ENCODE measurements at regions not wholly inside any gene's neighbourhood (a gene's known extent, or its start where the extent isn't known, plus 50 kb on each side); places are given as distances from the start of the nearest gene placed in this dataset.

DNA sequence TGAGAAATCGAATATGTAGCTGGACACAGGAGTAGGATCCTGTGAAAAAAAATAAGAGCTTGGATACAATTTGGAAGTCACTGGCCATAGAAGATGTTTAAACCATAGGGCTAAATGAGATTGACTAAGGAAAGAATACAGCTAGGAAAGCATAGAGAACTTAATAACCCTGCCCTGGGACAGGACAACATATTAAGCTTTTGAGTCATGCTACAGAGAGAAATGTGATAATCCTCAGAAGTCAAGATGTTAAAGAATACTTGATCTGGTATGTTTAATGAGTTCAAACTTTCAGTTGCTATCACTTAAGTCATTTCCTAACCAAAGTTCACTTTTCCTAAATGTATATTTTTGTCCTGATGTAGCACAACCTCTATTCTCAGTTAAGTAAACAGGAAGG is 154.6 kb upstream of the TSHZ2 start:
- DNase-seq = no peak

DNA sequence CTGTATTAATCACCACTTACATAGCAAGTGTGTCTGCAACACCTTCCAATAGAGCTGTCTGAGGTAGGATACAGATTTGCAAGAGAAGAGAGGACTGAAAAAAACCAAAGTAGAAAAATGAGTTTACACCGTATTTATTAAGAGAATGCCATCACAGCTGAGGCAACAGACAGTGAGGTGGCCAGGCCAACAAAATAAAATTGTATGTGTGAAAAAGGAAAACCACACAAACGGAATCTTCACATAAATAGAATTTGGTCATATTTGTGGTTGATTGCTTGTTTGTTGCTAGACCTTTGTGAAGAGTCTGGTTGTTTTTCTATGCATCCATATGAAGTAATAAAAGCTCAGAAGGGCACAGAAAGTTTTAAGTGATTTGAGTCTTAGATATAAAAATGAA is 157.8 kb upstream of the TSHZ2 start:
- DNase-seq = no peak

DNA sequence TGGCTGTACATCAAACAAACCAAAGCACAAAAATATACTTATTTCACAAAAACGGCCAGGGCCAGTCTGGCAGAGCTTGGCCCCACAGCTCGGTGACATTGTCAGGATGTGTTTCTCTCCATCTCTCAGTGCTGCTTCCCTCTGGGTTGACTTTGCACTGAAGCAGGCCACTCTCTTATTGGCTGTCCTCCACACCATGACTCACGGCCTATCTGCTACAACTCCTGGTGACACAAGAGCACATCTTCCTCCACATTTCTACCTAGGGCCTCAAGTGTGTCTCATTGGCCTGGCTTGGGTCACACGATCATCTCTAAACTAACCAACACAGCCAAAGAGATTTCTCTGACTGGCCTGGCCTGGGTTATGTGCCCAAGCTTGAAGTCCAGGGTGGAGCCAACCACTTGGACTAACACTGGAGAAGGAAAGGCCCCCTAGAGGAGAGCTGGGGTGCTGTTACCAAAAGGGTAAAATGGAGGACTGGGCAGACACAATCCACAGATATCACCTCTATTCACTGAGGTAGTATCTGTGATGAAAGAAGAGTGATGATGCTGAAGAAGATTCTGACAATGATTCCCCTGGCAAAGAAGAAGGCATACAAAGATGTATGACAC is 159.8 kb upstream of the TSHZ2 start:
- DNase-seq = no peak

DNA sequence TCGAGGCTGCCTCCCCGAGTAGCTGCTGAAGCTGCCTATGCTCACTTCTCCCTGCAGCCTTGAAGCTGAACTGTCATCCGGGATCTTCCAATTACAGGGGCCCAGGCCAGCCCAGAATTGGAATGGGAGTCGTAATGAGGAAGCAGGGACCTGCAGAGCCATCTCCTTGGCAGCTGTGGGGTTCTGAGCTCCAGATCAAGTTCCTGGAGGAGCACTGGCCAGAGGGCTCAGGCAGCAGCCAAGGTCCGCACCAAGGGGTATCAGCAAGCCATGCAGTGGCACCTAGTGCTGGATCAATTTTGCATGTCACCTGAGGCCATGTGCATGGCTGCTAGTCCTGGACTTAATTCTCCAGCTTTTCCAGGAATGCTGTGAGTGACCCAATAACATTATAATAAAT is 163.2 kb upstream of the TSHZ2 start:
- DNase-seq = no peak

DNA sequence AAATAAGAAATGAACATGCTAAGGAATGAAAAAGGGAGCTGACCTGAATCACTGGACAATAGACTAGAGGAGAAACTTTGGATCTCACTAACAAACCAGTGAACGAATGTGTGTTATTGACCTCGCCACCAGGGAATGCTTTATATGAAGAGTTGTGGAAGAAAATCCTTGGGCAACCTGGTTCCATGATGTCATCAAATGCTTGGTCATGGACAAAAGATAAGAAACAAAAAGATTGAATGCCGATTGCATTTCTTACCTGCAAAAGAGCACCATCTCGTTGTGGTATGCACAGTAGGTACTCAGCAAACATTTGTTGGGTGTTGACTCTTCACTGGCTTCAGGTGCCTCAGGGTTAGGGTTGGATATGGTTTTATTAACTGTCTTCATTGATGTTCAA is 165.2 kb upstream of the TSHZ2 start:
- DNase-seq = no peak

GRCh38 chr20:52805843-52806242 is 166.3 kb upstream of the TSHZ2 start:
- no peak for DNase-seq

DNA sequence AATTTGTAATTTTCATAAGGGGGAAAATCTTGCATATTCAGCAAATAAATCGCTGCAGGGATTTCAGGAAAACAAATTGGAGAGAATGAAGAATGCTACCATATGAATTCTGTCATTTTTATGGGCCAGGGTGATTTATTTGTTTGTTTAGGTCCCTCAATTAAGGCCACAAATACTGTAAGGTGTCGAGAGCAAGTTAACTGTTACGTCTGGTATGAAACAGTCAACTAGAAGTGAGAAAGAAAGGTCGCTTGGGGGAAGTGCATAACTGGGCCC is 166.9 kb upstream of the TSHZ2 start:
- DNase-seq = no peak

DNA sequence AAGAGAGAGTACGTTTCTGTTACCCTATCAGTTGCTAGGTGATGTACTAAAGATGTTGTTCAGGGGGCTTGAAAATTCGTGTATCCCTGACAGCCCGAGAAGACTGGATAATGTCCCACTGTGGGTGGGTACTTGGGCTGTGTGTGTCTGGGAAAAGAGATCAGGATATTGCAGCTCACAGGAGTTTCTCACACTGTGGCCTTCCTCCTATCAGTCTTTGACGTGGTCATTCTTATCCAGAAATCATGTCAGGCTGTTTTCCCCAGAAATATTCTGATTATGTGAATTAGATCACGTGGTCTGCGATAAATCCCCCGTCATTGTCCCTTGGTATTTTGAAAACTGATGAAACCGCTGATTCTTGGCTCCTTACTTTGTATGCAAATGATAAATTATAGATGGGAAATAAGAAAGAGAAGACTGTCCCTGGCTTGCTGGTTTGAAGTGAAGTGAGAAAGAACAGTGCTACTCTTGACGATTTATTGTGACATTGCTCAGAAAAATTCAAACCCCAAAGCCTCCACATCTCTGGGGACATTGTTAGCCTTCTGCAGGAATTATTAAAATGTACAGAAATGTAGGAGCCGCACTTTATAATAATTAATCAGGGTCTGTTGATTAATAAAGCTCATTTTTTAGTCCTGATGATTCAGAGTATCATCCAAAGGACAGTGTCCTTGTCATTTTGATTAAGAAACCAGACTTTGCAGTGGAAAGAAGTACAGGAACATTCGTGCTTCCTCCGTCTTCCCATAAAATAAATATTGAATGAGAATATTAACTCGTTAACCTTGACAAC is 167.5 kb upstream of the TSHZ2 start:
- DNase-seq = no peak

DNA sequence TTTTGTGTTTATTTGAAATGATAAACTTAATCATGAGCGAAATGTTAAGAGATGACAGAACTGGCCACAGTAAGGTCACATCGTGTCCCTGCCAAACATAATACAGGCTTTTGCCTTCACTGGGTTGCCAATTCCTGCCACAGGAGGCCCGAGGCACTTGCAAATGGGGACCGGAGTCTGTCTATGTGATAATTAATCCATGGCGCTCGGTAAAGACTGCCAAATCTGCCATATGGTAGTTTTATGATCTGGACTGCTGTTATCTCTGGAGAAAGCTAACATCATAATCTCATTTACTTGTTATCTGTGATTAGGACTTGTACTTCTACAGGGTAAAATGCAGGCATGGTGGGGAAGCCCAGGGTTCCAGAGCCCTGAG is 170.5 kb upstream of the TSHZ2 start:
- peak; percentile 52 to 70 for DNase-seq

- peak; percentile 52 to 71 for DNase-seq
Observed at GRCh38 chr20:52800734-52801627, 171.2 kb upstream of the TSHZ2 start.

DNA sequence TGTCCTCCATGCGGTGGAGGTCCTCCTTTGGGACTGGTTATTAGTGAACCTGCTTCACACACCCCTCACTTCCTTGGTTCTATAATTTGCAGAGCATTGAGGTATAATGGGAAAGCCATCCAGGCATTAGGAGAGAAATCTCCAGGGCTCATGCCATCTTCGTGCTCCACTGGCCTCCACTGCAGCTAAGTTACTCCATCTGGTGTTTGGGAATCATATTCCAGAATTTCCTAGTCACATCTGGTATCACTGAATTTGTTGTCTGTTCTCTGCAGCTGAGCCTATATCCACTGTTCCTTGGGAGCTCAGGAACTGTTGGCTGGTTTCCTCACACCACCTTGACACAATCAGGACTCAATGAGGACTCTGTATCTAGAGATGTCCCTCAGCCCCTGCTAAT is 173.0 kb upstream of the TSHZ2 start:
- peak; percentile 48 to 69 for DNase-seq

DNA sequence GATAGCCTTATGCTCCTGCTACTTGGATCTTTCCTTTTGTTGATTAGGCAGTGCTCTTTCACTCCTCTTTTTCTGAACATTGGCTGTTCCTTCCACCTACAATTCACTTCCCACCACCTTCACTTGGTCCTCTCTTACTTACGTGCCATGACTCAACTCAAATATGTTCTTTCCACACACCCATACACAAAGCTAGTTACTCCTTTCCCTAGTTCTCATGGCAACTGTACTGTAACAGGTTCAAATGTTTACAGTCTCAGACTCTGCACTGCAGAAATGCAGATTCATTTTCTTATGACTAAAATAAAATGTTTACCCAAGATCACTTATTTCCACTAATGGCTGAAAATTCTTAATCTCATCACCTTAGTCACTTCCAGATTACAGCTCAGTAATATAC is 174.0 kb upstream of the TSHZ2 start:
- no peak for DNase-seq

GRCh38 chr20:52794853-52795252 is 177.3 kb upstream of the TSHZ2 start:
- no peak for DNase-seq

DNA sequence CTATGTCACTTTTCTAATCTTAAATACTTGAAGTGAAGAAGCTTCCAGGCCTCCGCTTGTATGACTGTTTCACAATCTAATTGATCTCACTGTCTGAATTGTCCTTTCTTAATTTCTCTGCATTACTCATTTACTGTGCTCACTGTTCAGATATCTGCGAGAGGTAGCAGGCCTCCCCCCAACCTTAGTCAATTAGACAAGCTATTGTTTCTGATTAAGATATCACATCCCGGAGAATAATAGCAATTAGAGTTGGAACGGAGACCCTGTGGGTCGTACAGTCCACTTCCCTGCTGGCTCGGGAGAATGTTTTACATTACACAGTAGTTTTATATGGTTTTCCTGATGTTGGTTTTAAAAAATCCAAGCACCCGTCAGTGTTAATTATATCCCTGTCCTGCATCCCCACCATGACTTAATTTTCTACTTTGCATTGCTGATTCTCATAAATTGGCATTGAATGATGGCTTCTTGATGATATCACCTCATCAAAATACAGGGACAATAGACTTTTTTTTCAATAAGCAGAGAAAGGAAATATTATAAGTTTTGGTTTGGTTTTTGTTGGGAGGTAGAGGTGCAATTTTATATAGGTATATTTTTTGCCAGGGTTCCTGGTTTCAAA is 178.7 kb upstream of the TSHZ2 start:
- DNase-seq = no peak

DNA sequence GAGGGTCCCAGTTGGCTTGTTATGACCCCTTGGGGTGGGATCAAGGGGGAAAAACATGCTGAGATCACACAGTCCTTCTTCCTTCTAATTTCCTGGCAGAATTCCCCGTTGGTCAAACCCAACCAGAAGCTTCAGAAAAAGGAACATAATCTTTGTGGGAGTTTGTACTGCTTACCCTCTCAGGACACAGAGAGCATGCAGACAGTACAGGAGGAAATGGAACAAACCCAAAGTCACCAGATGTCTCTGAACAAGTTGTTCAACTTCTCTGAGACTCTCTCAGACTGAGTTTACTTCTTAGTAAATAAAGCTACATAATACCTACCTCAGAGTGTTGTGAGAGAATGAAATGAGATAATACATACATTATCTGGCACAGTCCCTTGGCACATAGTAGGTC is 181.1 kb upstream of the TSHZ2 start:
- DNase-seq = peak in 1 of 2 experiments; percentile 12

DNA sequence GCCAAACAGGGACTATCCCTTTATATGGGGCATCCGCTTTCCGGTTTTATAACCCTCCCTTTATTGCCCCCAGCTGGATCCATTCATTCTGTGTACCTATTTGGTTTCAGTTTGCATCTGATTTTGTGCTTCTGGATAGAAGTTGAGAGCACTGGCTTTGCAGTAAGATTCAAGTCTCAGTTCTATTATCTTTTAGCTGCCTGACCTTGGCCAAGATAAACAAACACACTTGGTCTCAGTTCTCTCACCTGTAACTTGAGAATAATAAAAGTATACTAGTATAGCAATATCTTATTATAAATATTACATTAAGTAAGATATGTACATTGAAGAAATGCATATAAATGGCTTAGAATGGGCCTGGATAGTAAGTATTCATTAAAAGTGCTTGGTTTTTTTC is 182.4 kb upstream of the TSHZ2 start:
- no peak for DNase-seq

DNA sequence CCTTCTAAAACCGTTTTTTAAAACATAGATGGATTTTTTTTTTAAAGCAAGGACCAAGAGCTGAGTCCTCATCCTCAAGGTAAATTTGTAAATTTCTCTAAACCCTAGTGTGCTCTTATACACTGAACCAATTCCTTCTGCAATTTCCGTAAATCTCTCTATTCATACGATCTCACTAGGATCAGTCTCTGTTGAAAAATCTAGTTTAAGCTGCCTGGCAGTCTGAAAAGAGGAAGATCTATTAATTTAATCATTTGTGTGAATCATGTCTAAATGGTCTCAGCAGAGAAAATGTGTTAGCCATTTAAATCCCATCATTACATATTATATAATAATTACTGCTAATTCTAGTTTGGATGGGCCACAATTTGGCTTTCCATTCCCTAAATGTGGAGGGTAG is 184.2 kb upstream of the TSHZ2 start:
- no peak for DNase-seq

DNA sequence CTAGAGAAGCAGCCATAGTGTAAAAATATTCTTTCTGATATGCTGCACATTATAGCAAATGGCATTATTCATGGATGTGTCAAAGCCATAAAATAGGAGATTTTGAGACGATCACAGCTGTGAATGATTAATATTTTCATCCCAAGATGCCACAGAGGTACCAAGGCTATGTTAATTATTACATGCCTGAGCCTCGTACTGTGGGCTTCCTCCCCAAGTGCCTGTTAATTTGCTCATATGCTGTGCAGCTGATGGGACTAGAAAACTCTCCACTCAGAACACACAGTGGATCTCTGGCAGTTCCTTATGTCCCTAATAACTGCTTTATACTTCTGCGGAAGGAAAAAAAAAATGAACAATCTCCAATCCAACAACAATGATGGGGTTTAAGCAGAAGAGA is 184.9 kb upstream of the TSHZ2 start:
- no peak for DNase-seq

- DNase-seq = no peak
Observed at GRCh38 chr20:52785679-52786078, 186.5 kb upstream of the TSHZ2 start.

- DNase-seq = no peak
Observed at GRCh38 chr20:52783769-52784168, 188.4 kb upstream of the TSHZ2 start.

GRCh38 chr20:52780462-52780861 is 191.7 kb upstream of the TSHZ2 start:
- no peak for DNase-seq

- DNase-seq = no peak
Observed at GRCh38 chr20:52779125-52779524, 193.0 kb upstream of the TSHZ2 start.

GRCh38 chr20:52777171-52777570 is 195.0 kb upstream of the TSHZ2 start:
- peak in 1 of 2 experiments; percentile 55 for DNase-seq

DNA sequence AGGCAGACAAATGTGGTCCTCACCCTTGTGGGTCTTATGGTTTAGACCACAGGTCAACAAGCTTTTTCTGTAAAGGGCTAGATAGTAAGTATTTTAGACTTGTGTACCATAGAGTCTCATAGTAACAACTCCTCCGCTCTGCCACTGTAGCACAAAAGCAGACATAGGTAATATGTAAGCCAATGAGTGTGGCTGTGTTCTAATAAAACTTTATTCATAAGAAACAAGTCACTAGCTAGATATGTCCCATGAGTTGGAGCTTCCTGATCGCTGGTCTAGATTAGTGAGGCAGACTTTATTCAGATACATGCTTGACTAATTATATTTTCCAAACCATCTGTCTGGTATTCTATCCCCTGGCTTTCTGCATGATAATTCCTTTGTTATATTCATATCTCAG is 196.4 kb upstream of the TSHZ2 start:
- no peak for DNase-seq

All from NCI-H446 (cell line).